ENCODE measurements at regions not wholly inside any gene's neighbourhood (a gene's known extent, or its start where the extent isn't known, plus 50 kb on each side); places are given as distances from the start of the nearest gene placed in this dataset.

DNA sequence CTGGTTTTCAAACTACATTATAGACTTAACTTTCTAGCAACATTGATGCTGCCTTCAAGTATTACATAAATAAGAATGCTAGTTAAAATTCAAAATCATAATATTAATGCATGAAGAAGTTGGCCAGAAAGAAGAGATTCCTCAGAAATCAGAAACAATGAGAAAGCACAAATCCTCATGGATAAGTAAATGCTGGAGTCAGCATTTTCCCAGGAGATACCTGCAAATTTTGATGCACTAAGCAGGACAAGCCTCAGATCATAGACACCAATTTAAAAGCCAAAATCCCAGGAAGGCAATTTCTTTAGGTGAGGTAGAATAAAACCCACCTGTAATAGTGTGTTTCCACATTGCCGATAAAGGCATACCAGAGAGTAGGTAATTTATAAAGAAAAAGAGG lies 305.2 kb upstream of the TBX18 start:
- TF ChIP-seq EP300 (IDR thresholded peaks at IDR 0.05), result no peak
- no peak for TF ChIP-seq POLR2A (IDR thresholded peaks at IDR 0.05)
- TF ChIP-seq CTCF (IDR thresholded peaks at IDR 0.05), result no peak
